GM18873 (cell line): ENCODE measurements at regions not wholly inside any gene's neighbourhood (a gene's known extent, or its start where the extent isn't known, plus 50 kb on each side); places are given as distances from the start of the nearest gene placed in this dataset.

Source experiments
- ATAC-seq: cut with Tn5 transposase; IDR thresholded peaks from one replicate; pipeline ENCODE4 v1.9.1; 2021; ENCODE audit warnings: mild to moderate bottlenecking, moderate library complexity, moderate number of reproducible peaks; ENCODE audit not compliant: unreplicated experiment, low FRiP score

- ATAC-seq: no peak
These were observed 56.8 kb downstream of the IZUMO3 start for GRCh38 chr9:24488896-24489295.

- ATAC-seq: no peak
These were observed 57.8 kb downstream of the IZUMO3 start for GRCh38 chr9:24487946-24488345.

- no peak for ATAC-seq
These were observed 58.3 kb downstream of the IZUMO3 start for GRCh38 chr9:24487250-24487861.

GRCh38 chr9:24479361-24480059 lies 66.2 kb downstream of the IZUMO3 start:
- ATAC-seq: no peak

- no peak for ATAC-seq
These were observed 81.3 kb downstream of the IZUMO3 start for GRCh38 chr9:24464319-24464951.

GRCh38 chr9:24462951-24463350 lies 82.7 kb downstream of the IZUMO3 start:
- no peak for ATAC-seq

GRCh38 chr9:24460781-24461180 lies 84.9 kb downstream of the IZUMO3 start:
- no peak for ATAC-seq

GRCh38 chr9:24459953-24460352 lies 85.7 kb downstream of the IZUMO3 start:
- no peak for ATAC-seq

- no peak for ATAC-seq
These were observed 94.4 kb downstream of the IZUMO3 start for GRCh38 chr9:24451346-24451745.

GRCh38 chr9:24449976-24450375 lies 95.7 kb downstream of the IZUMO3 start:
- ATAC-seq: no peak

- ATAC-seq: no peak
These were observed 106.2 kb downstream of the IZUMO3 start for GRCh38 chr9:24439456-24439855.

GRCh38 chr9:24438876-24439275 lies 106.8 kb downstream of the IZUMO3 start:
- no peak for ATAC-seq

GRCh38 chr9:24436761-24437160 lies 108.9 kb downstream of the IZUMO3 start:
- no peak for ATAC-seq

GRCh38 chr9:24434183-24434582 lies 111.5 kb downstream of the IZUMO3 start:
- no peak for ATAC-seq

GRCh38 chr9:24416136-24416535 lies 129.6 kb downstream of the IZUMO3 start:
- ATAC-seq: no peak

GRCh38 chr9:24413651-24414050 lies 132.0 kb downstream of the IZUMO3 start:
- no peak for ATAC-seq

- no peak for ATAC-seq
These were observed 147.2 kb downstream of the IZUMO3 start for GRCh38 chr9:24398466-24398865.

- no peak for ATAC-seq
These were observed 154.6 kb downstream of the IZUMO3 start for GRCh38 chr9:24391095-24391494.

GRCh38 chr9:24385077-24385476 lies 160.6 kb downstream of the IZUMO3 start:
- ATAC-seq: no peak

GRCh38 chr9:24382566-24382965 lies 163.1 kb downstream of the IZUMO3 start:
- ATAC-seq: no peak

GRCh38 chr9:24381205-24381604 lies 164.5 kb downstream of the IZUMO3 start:
- ATAC-seq: no peak

GRCh38 chr9:24359046-24359445 lies 186.7 kb downstream of the IZUMO3 start:
- no peak for ATAC-seq
